ENCODE measurements at regions not wholly inside any gene's neighbourhood (a gene's known extent, or its start where the extent isn't known, plus 50 kb on each side); places are given as distances from the start of the nearest gene placed in this dataset.

DNA sequence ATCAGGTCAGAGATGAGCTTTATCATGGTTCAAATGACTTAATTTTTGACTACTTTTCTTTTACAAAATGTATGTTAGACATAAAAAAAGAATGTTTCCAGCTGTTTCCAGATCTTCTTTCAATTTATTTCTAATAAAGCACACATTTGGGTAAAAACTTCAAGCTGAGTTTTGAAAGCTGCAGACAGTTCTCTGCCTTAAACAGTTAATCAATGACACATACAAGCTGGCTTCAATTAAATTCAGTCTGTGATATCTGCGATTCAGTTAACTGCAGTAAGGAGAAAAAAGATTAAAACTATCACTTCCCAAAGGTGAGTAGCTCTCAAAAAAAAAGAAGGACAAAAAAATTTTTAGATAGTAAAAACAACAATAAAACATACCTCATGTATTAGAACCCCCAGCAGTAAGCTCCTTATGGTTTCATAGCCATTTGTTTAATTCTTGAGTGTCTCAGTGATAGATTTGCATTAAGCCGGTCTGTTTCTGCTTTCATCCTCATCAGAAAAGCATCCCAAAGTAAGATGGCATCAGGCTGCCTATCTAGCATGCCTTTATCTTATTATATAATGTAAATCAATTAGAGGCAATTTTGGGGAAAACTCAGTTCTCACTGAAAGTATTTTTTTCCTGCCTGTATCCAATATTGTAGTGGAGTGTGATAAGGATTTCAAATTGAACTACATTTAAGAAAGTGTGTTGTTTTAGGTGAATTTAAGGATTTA is 81.8 kb upstream of the STARD13 start:
- Mint-ChIP-seq H3K9me3 (peaks cover 14% of the 10 kb centered on the region), H3K4me3 (no peak overlapping the region), H3K27me3 (ENCODE audit: low read depth) (no peaks in the 10 kb centered on the region), H3K4me1 (no peaks in the 10 kb centered on the region), H3K36me3 (no peaks in the 10 kb centered on the region), H3K27ac (no peak overlapping the region)
- DNase-seq (ENCODE audit: low spot score) = no peak
- no peak for ATAC-seq
- CTCF ChIA-PET = interaction anchor here (0.9 to 1.2 kb wide), 2 partner anchors 12 to 122 kb away, joined by 3 read pairs; no protein-coding TSS in a partner anchor
- POLR2A ChIA-PET = interaction anchor here (1.7 kb wide), 1 partner anchor 16 kb away, joined by 4 read pairs; no protein-coding TSS in a partner anchor
- TF ChIP-seq SOX15 (CRISPR knock-in tag; IDR thresholded peaks at IDR 0.05) (no peak), AFF4 (CRISPR knock-in tag; IDR thresholded peaks at IDR 0.05; ENCODE audit: borderline replicate concordance) (no peak), FOXP4 (CRISPR knock-in tag; IDR thresholded peaks at IDR 0.05) (no peak), ZNF232 (CRISPR knock-in tag; IDR thresholded peaks at IDR 0.05) (no peak), ZNF671 (CRISPR knock-in tag; IDR thresholded peaks at IDR 0.05) (no peak), NFATC4 (CRISPR knock-in tag; IDR thresholded peaks at IDR 0.05) (no peak), ZNF219 (CRISPR knock-in tag; IDR thresholded peaks at IDR 0.05; ENCODE audit: borderline replicate concordance) (no peak), ZMAT4 (CRISPR knock-in tag; IDR thresholded peaks at IDR 0.05) (no peak), ZNF396 (CRISPR knock-in tag; IDR thresholded peaks at IDR 0.05; ENCODE audit: borderline replicate concordance) (no peak), ZNF423 (CRISPR knock-in tag; IDR thresholded peaks at IDR 0.05) (no peak), ZNF317 (CRISPR knock-in tag; IDR thresholded peaks at IDR 0.05; ENCODE audit: borderline replicate concordance, low read depth) (no peak), IRF2 (CRISPR knock-in tag; IDR thresholded peaks at IDR 0.05; ENCODE audit: borderline replicate concordance, low read depth) (no peak), CREB1 (CRISPR knock-in tag; IDR thresholded peaks at IDR 0.05) (no peak), ATF1 (CRISPR knock-in tag; IDR thresholded peaks at IDR 0.05) (no peak)
- TF ChIP-seq, protein P1, sequence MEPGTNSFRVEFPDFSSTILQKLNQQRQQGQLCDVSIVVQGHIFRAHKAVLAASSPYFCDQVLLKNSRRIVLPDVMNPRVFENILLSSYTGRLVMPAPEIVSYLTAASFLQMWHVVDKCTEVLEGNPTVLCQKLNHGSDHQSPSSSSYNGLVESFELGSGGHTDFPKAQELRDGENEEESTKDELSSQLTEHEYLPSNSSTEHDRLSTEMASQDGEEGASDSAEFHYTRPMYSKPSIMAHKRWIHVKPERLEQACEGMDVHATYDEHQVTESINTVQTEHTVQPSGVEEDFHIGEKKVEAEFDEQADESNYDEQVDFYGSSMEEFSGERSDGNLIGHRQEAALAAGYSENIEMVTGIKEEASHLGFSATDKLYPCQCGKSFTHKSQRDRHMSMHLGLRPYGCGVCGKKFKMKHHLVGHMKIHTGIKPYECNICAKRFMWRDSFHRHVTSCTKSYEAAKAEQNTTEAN (CRISPR knock-in tag; IDR thresholded peaks at IDR 0.05) = no peak
- TF ChIP-seq, protein P2, sequence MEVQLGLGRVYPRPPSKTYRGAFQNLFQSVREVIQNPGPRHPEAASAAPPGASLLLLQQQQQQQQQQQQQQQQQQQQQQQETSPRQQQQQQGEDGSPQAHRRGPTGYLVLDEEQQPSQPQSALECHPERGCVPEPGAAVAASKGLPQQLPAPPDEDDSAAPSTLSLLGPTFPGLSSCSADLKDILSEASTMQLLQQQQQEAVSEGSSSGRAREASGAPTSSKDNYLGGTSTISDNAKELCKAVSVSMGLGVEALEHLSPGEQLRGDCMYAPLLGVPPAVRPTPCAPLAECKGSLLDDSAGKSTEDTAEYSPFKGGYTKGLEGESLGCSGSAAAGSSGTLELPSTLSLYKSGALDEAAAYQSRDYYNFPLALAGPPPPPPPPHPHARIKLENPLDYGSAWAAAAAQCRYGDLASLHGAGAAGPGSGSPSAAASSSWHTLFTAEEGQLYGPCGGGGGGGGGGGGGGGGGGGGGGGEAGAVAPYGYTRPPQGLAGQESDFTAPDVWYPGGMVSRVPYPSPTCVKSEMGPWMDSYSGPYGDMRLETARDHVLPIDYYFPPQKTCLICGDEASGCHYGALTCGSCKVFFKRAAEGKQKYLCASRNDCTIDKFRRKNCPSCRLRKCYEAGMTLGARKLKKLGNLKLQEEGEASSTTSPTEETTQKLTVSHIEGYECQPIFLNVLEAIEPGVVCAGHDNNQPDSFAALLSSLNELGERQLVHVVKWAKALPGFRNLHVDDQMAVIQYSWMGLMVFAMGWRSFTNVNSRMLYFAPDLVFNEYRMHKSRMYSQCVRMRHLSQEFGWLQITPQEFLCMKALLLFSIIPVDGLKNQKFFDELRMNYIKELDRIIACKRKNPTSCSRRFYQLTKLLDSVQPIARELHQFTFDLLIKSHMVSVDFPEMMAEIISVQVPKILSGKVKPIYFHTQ (CRISPR knock-in tag; IDR thresholded peaks at IDR 0.05) = no peak
- TF ChIP-seq, protein P3, sequence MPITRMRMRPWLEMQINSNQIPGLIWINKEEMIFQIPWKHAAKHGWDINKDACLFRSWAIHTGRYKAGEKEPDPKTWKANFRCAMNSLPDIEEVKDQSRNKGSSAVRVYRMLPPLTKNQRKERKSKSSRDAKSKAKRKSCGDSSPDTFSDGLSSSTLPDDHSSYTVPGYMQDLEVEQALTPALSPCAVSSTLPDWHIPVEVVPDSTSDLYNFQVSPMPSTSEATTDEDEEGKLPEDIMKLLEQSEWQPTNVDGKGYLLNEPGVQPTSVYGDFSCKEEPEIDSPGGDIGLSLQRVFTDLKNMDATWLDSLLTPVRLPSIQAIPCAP (CRISPR knock-in tag; IDR thresholded peaks at IDR 0.05) = no peak
- TF ChIP-seq, protein P4, sequence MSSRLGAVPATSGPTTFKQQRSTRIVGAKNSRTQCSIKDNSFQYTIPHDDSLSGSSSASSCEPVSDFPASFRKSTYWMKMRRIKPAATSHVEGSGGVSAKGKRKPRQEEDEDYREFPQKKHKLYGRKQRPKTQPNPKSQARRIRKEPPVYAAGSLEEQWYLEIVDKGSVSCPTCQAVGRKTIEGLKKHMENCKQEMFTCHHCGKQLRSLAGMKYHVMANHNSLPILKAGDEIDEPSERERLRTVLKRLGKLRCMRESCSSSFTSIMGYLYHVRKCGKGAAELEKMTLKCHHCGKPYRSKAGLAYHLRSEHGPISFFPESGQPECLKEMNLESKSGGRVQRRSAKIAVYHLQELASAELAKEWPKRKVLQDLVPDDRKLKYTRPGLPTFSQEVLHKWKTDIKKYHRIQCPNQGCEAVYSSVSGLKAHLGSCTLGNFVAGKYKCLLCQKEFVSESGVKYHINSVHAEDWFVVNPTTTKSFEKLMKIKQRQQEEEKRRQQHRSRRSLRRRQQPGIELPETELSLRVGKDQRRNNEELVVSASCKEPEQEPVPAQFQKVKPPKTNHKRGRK (CRISPR knock-in tag; IDR thresholded peaks at IDR 0.05; ENCODE audit: borderline replicate concordance) = no peak
- TF ChIP-seq, protein P5, sequence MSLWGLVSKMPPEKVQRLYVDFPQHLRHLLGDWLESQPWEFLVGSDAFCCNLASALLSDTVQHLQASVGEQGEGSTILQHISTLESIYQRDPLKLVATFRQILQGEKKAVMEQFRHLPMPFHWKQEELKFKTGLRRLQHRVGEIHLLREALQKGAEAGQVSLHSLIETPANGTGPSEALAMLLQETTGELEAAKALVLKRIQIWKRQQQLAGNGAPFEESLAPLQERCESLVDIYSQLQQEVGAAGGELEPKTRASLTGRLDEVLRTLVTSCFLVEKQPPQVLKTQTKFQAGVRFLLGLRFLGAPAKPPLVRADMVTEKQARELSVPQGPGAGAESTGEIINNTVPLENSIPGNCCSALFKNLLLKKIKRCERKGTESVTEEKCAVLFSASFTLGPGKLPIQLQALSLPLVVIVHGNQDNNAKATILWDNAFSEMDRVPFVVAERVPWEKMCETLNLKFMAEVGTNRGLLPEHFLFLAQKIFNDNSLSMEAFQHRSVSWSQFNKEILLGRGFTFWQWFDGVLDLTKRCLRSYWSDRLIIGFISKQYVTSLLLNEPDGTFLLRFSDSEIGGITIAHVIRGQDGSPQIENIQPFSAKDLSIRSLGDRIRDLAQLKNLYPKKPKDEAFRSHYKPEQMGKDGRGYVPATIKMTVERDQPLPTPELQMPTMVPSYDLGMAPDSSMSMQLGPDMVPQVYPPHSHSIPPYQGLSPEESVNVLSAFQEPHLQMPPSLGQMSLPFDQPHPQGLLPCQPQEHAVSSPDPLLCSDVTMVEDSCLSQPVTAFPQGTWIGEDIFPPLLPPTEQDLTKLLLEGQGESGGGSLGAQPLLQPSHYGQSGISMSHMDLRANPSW (CRISPR knock-in tag; conservative IDR thresholded peaks at IDR 0.05; ENCODE audit: low read depth) = no peak
